ENCODE measurements at regions not wholly inside any gene's neighbourhood (a gene's known extent, or its start where the extent isn't known, plus 50 kb on each side); places are given as distances from the start of the nearest gene placed in this dataset.

DNA sequence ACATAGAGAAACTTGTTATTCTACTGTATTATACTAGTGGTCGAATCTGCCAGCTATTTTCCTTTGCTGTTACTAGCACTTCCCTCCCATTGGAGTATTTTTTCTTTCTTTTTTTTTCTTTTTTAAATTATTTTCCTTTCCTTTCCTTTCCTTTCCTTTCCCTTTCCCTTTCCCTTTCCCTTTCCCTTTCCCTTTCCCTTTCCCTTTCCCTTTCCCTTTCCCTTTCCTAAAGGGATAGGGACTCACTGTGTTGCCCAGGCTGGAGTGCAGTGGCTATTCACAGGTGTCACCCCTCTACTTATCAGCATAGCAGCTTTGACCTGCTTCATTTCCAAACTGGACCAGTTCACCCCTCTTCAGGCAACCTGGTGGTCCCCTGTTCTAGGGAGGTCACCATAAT lies 212.6 kb upstream of the SP4 start:
- TF ChIP-seq, protein P1, sequence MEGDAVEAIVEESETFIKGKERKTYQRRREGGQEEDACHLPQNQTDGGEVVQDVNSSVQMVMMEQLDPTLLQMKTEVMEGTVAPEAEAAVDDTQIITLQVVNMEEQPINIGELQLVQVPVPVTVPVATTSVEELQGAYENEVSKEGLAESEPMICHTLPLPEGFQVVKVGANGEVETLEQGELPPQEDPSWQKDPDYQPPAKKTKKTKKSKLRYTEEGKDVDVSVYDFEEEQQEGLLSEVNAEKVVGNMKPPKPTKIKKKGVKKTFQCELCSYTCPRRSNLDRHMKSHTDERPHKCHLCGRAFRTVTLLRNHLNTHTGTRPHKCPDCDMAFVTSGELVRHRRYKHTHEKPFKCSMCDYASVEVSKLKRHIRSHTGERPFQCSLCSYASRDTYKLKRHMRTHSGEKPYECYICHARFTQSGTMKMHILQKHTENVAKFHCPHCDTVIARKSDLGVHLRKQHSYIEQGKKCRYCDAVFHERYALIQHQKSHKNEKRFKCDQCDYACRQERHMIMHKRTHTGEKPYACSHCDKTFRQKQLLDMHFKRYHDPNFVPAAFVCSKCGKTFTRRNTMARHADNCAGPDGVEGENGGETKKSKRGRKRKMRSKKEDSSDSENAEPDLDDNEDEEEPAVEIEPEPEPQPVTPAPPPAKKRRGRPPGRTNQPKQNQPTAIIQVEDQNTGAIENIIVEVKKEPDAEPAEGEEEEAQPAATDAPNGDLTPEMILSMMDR (IDR thresholded peaks at IDR 0.05), result no peak
- TF ChIP-seq POLR2A (IDR thresholded peaks at IDR 0.05), result no peak

All from lower leg skin (tissue), 3 donors.